PC-3 (cell line): ENCODE measurements at regions not wholly inside any gene's neighbourhood (a gene's known extent, or its start where the extent isn't known, plus 50 kb on each side); places are given as distances from the start of the nearest gene placed in this dataset.
A peak's percentile ranks its signal among the peaks of the same experiment; 100 is the strongest.

Experiments
- ATAC-seq: fragments of 200-7000 bp; cut with Tn5 transposase; 2 replicates; pipeline ENCODE4 v1.9.1; 2020; ENCODE audit warnings: mild to moderate bottlenecking, moderate library complexity
- BruUV-seq: library from RNA; stranded (reverse); fragments of 400-500 nt; replicated peaks from 2 replicates; lab custom pipeline; 2021; lab: Mats Ljungman, UMichigan
- CTCF ChIA-PET: fragments of 300-600 bp; sonication (Branson Sonifier 250); formaldehyde crosslinking; loops from one replicate; lab custom pipeline; 2022; ENCODE audit warnings: antibody characterized with exemption; lab: Charles Lee
- POLR2A ChIA-PET: fragments of 300-600 bp; sonication (Branson Sonifier 250); formaldehyde crosslinking; loops from one replicate; lab custom pipeline; 2022; ENCODE audit warnings: antibody characterized with exemption; ENCODE audit not compliant: unreplicated experiment; lab: Charles Lee
- DNase-seq: peaks from one replicate; pipeline ENCODE4 v3.0.0-alpha.2; 2015
- H2AFZ ChIP-seq: fragments of 300-600 bp; sonication (generic); 2 replicates; pipeline ENCODE4 v1.6.0; 2016; ENCODE audit warnings: antibody characterized with exemption, low read length
- H3F3A ChIP-seq: fragments of 300-600 bp; sonication (generic); one replicate; pipeline ENCODE4 v1.6.0; 2017; ENCODE audit warnings: antibody characterized with exemption, low read length, control low read depth, mild to moderate bottlenecking; ENCODE audit not compliant: unreplicated experiment
- H3K27ac ChIP-seq: fragments of 300-600 bp; sonication (generic); 2 replicates; pipeline ENCODE4 v1.5.1; 2016; ENCODE audit warnings: mild to moderate bottlenecking, low read length
- H3K27me3 ChIP-seq: fragments of 300-600 bp; sonication (generic); 2 replicates; pipeline ENCODE4 v1.6.1; 2016; ENCODE audit warnings: low read length, mixed read lengths
- H3K36me3 ChIP-seq: fragments of 300-600 bp; sonication (generic); 2 replicates; pipeline ENCODE4 v1.6.1; 2016; ENCODE audit warnings: low read depth, mixed run types, low read length, mixed read lengths
- H3K4me1 ChIP-seq: fragments of 300-600 bp; sonication (generic); 2 replicates; pipeline ENCODE4 v1.5.1; 2016; ENCODE audit warnings: low read length; ENCODE audit not compliant: insufficient read depth
- H3K4me2 ChIP-seq: fragments of 300-600 bp; sonication (generic); 2 replicates; pipeline ENCODE4 v1.6.0; 2016; ENCODE audit warnings: low read length
- H3K4me3 ChIP-seq: fragments of 300-600 bp; sonication (generic); 2 replicates; pipeline ENCODE4 v1.5.1; 2016; ENCODE audit warnings: mild to moderate bottlenecking, low read length, mixed read lengths
- H3K79me2 ChIP-seq: fragments of 300-600 bp; sonication (generic); 2 replicates; pipeline ENCODE4 v1.6.1; 2017; ENCODE audit warnings: low read length, mixed read lengths
- H3K9ac ChIP-seq: fragments of 300-600 bp; sonication (generic); 2 replicates; pipeline ENCODE4 v1.6.0; 2016; ENCODE audit warnings: mild to moderate bottlenecking, low read length
- H3K9me2 ChIP-seq: fragments of 300-600 bp; sonication (generic); replicated peaks from 2 replicates; pipeline ENCODE4 v1.6.1; 2016; ENCODE audit warnings: mixed run types, low read length, mixed read lengths
- H3K9me3 ChIP-seq: fragments of 300-600 bp; sonication (generic); 2 replicates; pipeline ENCODE4 v1.6.1; 2016; ENCODE audit warnings: low read length, mixed read lengths
- H4K20me1 ChIP-seq: fragments of 300-600 bp; sonication (generic); 2 replicates; pipeline ENCODE4 v1.6.1; 2016; ENCODE audit warnings: low read length, mixed read lengths
- EZH2 ChIP-seq: fragments of 300-600 bp; sonication (generic); IDR thresholded peaks from one replicate; pipeline ENCODE4 v1.6.1; 2017; ENCODE audit warnings: antibody characterized with exemption, mild to moderate bottlenecking, low read length; ENCODE audit not compliant: unreplicated experiment
- EZH2phosphoT487 ChIP-seq: fragments of 300-600 bp; sonication (generic); IDR thresholded peaks from 2 replicates; pipeline ENCODE4 v1.6.1; 2018; ENCODE audit warnings: mild to moderate bottlenecking, antibody characterized with exemption, low read length, borderline replicate concordance
- intact Hi-C: fragments of 100-400 bp; cut with micrococcal nuclease; formaldehyde crosslinking; loops from 2 replicates; pipeline ENCODE4 v1.9.0; 2023
- TF ChIP-seq, protein P1 (sequence below): fragments of 300-600 bp; sonication (generic); conservative IDR thresholded peaks from 2 replicates; pipeline ENCODE4 v1.5.1; 2017; ENCODE audit warnings: antibody characterized with exemption, low read depth, mild to moderate bottlenecking, low read length

DNA sequence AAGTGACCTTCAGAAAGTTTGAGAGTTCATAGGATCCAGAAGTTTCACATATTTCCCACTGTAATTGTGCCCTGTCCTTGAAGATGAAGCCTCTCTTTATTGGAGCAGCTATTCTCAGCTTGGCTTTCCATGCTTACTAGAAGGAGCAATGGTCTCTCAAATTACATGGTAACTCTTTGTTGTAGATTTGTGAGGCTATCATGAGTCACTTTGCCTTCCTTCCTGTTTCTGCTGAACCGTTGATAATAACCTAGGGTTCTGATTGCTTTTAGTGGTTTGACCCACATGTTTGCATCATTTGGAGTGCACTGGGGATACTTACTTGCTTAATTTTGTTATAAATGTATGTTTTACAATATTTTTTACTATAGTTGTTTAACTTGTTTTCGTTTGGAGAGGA is 772.9 kb upstream of the SLITRK6 start:
- peak; percentile 77 for ATAC-seq
- no peaks in the 10 kb centered on the region for H3K79me2 ChIP-seq

DNA sequence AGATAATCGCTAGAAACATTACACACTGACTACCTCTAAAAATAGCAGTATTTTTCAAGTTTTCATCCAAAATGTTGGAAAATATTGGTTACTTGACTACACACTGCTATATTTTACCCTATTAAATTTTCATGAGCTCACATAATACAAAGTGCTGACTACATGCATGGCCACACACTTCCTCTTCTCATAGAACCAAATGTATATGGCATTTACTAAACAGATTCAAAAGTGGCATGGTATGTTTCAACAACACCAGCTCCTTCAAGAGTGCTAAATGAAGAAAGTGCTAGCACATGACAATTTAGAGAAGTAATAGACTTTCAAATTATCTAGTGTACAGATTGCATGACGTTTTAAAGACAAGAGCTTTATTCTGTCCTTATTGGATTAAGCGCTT is 780.4 kb upstream of the SLITRK6 start:
- intact Hi-C loops, result loop anchor here (10.0 kb wide), 1 partner anchor 495 kb away; no protein-coding TSS in a partner anchor
- Histone ChIP-seq H3K4me1 (no peaks in the 10 kb centered on the region), H3F3A (no peaks in the 10 kb centered on the region), H2AFZ (no peak overlapping the region), H4K20me1 (no peaks in the 10 kb centered on the region), H3K79me2 (no peaks in the 10 kb centered on the region), H3K36me3 (no peaks in the 10 kb centered on the region), H3K27me3 (no peaks in the 10 kb centered on the region), H3K9ac (no peak overlapping the region), H3K27ac (no peak overlapping the region), H3K4me2 (no peak overlapping the region), H3K4me3 (no peak overlapping the region), H3K9me3 (no peaks in the 10 kb centered on the region), H3K9me2 (no peaks in the 10 kb centered on the region)
- CTCF ChIA-PET, result no interaction called here
- no TSS peak for BruUV-seq
- DNase-seq (no peak), ATAC-seq (no peak)
- TF ChIP-seq EZH2phosphoT487 (no peak), EZH2 (no peak)
- TF ChIP-seq, protein P1, sequence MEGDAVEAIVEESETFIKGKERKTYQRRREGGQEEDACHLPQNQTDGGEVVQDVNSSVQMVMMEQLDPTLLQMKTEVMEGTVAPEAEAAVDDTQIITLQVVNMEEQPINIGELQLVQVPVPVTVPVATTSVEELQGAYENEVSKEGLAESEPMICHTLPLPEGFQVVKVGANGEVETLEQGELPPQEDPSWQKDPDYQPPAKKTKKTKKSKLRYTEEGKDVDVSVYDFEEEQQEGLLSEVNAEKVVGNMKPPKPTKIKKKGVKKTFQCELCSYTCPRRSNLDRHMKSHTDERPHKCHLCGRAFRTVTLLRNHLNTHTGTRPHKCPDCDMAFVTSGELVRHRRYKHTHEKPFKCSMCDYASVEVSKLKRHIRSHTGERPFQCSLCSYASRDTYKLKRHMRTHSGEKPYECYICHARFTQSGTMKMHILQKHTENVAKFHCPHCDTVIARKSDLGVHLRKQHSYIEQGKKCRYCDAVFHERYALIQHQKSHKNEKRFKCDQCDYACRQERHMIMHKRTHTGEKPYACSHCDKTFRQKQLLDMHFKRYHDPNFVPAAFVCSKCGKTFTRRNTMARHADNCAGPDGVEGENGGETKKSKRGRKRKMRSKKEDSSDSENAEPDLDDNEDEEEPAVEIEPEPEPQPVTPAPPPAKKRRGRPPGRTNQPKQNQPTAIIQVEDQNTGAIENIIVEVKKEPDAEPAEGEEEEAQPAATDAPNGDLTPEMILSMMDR, result no peak
- POLR2A ChIA-PET, result no interaction called here

More for the DNA sequence above, 772.9 kb upstream of the SLITRK6 start:
- H2AFZ ChIP-seq, result no peak overlapping the region
- BruUV-seq, result no TSS peak
- DNase-seq, result peak; percentile 79
- no peaks in the 10 kb centered on the region for H3K9me3 ChIP-seq
- H3K4me1 ChIP-seq, result peaks cover 38% of the 10 kb centered on the region
- no peak for TF ChIP-seq EZH2
- no peaks in the 10 kb centered on the region for H3K36me3 ChIP-seq
- H3K4me3 ChIP-seq, result peak overlapping the region; percentile 6; the same call in 1 of the 2 replicates
- no peaks in the 10 kb centered on the region for H3K9me2 ChIP-seq
- H4K20me1 ChIP-seq, result no peaks in the 10 kb centered on the region
- peaks cover 3% of the 10 kb centered on the region for H3F3A ChIP-seq
- peak overlapping the region; percentile 95 for H3K27ac ChIP-seq
- peak overlapping the region; percentile 66 for H3K4me2 ChIP-seq
- ChIA-PET POLR2A (no interaction called here), CTCF (interaction anchor here (0.6 kb wide), 1 partner anchor 9 kb away, joined by 3 read pairs; no protein-coding TSS in a partner anchor)
- intact Hi-C loops, result loop anchor here (10.0 kb wide), 1 partner anchor 487 kb away; no protein-coding TSS in a partner anchor
- H3K27me3 ChIP-seq, result no peaks in the 10 kb centered on the region
- H3K9ac ChIP-seq, result peak overlapping the region; percentile 73

DNA sequence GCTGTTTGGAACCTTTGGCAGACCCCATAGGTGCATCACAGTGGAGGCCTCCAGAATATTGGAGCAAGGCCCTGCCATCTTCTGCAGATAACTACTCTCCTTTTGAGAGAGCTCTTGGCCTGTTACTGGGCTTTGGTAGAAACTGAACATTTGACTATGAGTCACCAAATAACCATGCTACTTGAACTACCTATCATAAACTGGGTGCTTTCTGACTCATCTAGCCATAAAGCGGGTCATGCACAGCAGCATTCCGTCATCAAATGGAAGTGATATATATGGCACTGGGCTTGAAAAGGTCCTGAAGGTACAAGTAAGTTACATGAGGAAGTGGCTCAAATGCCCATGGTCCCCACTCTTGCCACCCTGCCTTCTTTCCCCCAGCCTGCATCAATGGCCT is 782.5 kb upstream of the SLITRK6 start:
- DNase-seq, result peak; percentile 53
- Histone ChIP-seq H2AFZ (no peak overlapping the region), H3K9me2 (no peaks in the 10 kb centered on the region), H3K79me2 (no peaks in the 10 kb centered on the region), H3F3A (no peaks in the 10 kb centered on the region), H3K4me3 (no peak overlapping the region), H4K20me1 (no peaks in the 10 kb centered on the region), H3K9me3 (no peaks in the 10 kb centered on the region), H3K27ac (no peak overlapping the region), H3K36me3 (no peaks in the 10 kb centered on the region), H3K27me3 (no peaks in the 10 kb centered on the region), H3K9ac (no peak overlapping the region), H3K4me1 (no peaks in the 10 kb centered on the region), H3K4me2 (no peak overlapping the region)
- BruUV-seq, result no TSS peak
- POLR2A ChIA-PET, result no interaction called here
- TF ChIP-seq EZH2phosphoT487, result no peak
- intact Hi-C loops, result no loop called here
- ATAC-seq, result no peak; the same call in 1 of the 2 replicates
- CTCF ChIA-PET, result no interaction called here

DNA sequence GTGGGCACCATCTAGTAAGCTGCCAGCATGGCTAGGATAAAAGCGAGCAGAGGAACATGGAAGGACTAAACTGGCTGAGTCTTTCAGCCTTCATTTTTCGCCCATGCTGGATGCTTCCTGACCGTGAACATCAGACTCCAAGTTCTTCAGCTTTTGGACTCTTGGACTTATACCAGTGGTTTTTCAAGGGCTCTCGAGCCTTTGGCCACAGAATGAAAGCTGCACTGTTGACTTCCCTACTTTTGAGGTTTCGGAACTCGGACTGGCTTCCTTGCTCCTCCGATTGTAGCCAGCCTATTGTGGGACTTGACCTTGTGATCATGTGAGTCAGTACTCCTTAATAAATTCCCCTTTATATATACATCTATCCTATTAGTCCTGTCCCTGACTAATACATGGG is 785.1 kb upstream of the SLITRK6 start:
- H3K4me3 ChIP-seq, result no peak overlapping the region
- no peaks in the 10 kb centered on the region for H3K9me3 ChIP-seq
- no peaks in the 10 kb centered on the region for H3K79me2 ChIP-seq
- no peaks in the 10 kb centered on the region for H3K9me2 ChIP-seq
- intact Hi-C loops, result no loop called here
- no peak for ATAC-seq
- H3K4me2 ChIP-seq, result no peak overlapping the region
- H4K20me1 ChIP-seq, result no peaks in the 10 kb centered on the region
- H3K27me3 ChIP-seq, result no peaks in the 10 kb centered on the region
- BruUV-seq, result no TSS peak
- ChIA-PET CTCF (no interaction called here), POLR2A (no interaction called here)
- no peak overlapping the region for H3K9ac ChIP-seq
- no peak overlapping the region for H3K27ac ChIP-seq
- no peak for DNase-seq
- H3F3A ChIP-seq, result no peaks in the 10 kb centered on the region
- TF ChIP-seq, protein P1, result no peak
- TF ChIP-seq EZH2phosphoT487, result no peak
- no peak for TF ChIP-seq EZH2
- H2AFZ ChIP-seq, result no peak overlapping the region
- no peaks in the 10 kb centered on the region for H3K36me3 ChIP-seq
- no peaks in the 10 kb centered on the region for H3K4me1 ChIP-seq
